GM23338 (cell line): ENCODE measurements at regions not wholly inside any gene's neighbourhood (a gene's known extent, or its start where the extent isn't known, plus 50 kb on each side); places are given as distances from the start of the nearest gene placed in this dataset.

Experiments
- ATAC-seq: fragments of 200-7000 bp; cut with Tn5 transposase; 3 replicates; pipeline ENCODE4 v1.9.1; 2020
- DNase-seq: peaks from one replicate; pipeline ENCODE4 v3.0.0-alpha.2; 2015; ENCODE audit warnings: low spot score
- H2AFZ ChIP-seq: fragments of 200-600 bp; sonication (generic); 2 replicates; pipeline ENCODE4 v1.8.0; 2016; ENCODE audit warnings: antibody characterized with exemption, mild to moderate bottlenecking, moderate library complexity
- H3F3A ChIP-seq: fragments of 200-600 bp; sonication (generic); replicated peaks from 2 replicates; pipeline ENCODE4 v1.8.0; 2017; ENCODE audit warnings: antibody characterized with exemption, mixed run types, low read depth
- H3K27ac ChIP-seq: fragments of 200-600 bp; sonication (generic); 2 replicates; pipeline ENCODE4 v1.6.1; 2016; ENCODE audit warnings: low read depth
- H3K27me3 ChIP-seq: fragments of 200-600 bp; sonication (generic); 2 replicates; pipeline ENCODE4 v1.8.0; 2016; ENCODE audit warnings: mild to moderate bottlenecking, mixed run types, moderate library complexity; ENCODE audit not compliant: insufficient read depth
- H3K36me3 ChIP-seq: fragments of 200-600 bp; sonication (generic); 2 replicates; pipeline ENCODE4 v1.8.0; 2016; ENCODE audit warnings: mild to moderate bottlenecking; ENCODE audit not compliant: insufficient read depth
- H3K4me1 ChIP-seq: fragments of 200-600 bp; sonication (generic); 2 replicates; pipeline ENCODE4 v1.8.0; 2016; ENCODE audit warnings: mild to moderate bottlenecking, moderate library complexity; ENCODE audit not compliant: insufficient read depth
- H3K4me2 ChIP-seq: fragments of 200-600 bp; sonication (generic); 2 replicates; pipeline ENCODE4 v1.7.1; 2017; ENCODE audit warnings: mixed run types
- H3K4me3 ChIP-seq: fragments of 200-600 bp; sonication (generic); 2 replicates; pipeline ENCODE4 v1.6.1; 2016; ENCODE audit warnings: mixed run types
- H3K79me2 ChIP-seq: fragments of 200-600 bp; sonication (generic); replicated peaks from 2 replicates; pipeline ENCODE4 v1.8.0; 2017; ENCODE audit warnings: mild to moderate bottlenecking; ENCODE audit not compliant: insufficient read depth
- H3K9me2 ChIP-seq: fragments of 200-600 bp; sonication (generic); 2 replicates; pipeline ENCODE4 v1.8.0; 2017; ENCODE audit not compliant: insufficient read depth
- H4K20me1 ChIP-seq: fragments of 200-600 bp; sonication (generic); replicated peaks from 2 replicates; pipeline ENCODE4 v1.8.0; 2017; ENCODE audit warnings: mild to moderate bottlenecking; ENCODE audit not compliant: insufficient read depth
- H3K27ac Mint-ChIP-seq: 2 replicates; pipeline ENCODE4 v1.8.0; 2020; ENCODE audit warnings: inconsistent platforms, mild to moderate bottlenecking, moderate library complexity, mixed read lengths
- H3K27me3 Mint-ChIP-seq: 3 replicates; pipeline ENCODE4 v1.8.0; 2022; ENCODE audit warnings: low read depth, mild to moderate bottlenecking, moderate library complexity, mixed read lengths, inconsistent platforms; ENCODE audit not compliant: insufficient read depth, poor library complexity
- H3K36me3 Mint-ChIP-seq: 3 replicates; pipeline ENCODE4 v1.8.0; 2021; ENCODE audit warnings: low read depth, mild to moderate bottlenecking, inconsistent platforms, moderate library complexity, mixed read lengths
- H3K4me1 Mint-ChIP-seq: 3 replicates; pipeline ENCODE4 v1.8.0; 2020; ENCODE audit warnings: mild to moderate bottlenecking, inconsistent platforms, mixed read lengths
- H3K4me3 Mint-ChIP-seq: 3 replicates; pipeline ENCODE4 v1.8.0; 2021; ENCODE audit warnings: moderate library complexity, mild to moderate bottlenecking, inconsistent platforms, mixed read lengths
- H3K9me3 Mint-ChIP-seq: 3 replicates; pipeline ENCODE4 v1.8.0; 2020; ENCODE audit warnings: moderate library complexity, mild to moderate bottlenecking, inconsistent platforms, mixed read lengths
- CREB1 ChIP-seq: fragments of 250-450 bp; sonication (Bioruptor Pico); IDR thresholded peaks from 2 replicates; pipeline ENCODE4 v1.5.0; 2020; ENCODE audit warnings: low read depth, mild to moderate bottlenecking, moderate library complexity
- ETS1 ChIP-seq: IDR thresholded peaks from 2 replicates; pipeline ENCODE4 v1.6.1; 2016; ENCODE audit warnings: antibody characterized with exemption
- EZH2phosphoT487 ChIP-seq: fragments of 200-600 bp; sonication (generic); IDR thresholded peaks from one replicate; pipeline ENCODE4 v1.8.1; 2018; ENCODE audit warnings: antibody characterized with exemption; ENCODE audit not compliant: unreplicated experiment
- NANOG ChIP-seq: IDR thresholded peaks from 2 replicates; pipeline ENCODE4 v1.6.1; 2016; ENCODE audit warnings: antibody characterized with exemption, borderline replicate concordance
- POLR2AphosphoS5 ChIP-seq: IDR thresholded peaks from 2 replicates; pipeline ENCODE4 v1.6.1; 2016; ENCODE audit warnings: antibody characterized with exemption, low read depth
- REST ChIP-seq: IDR thresholded peaks from one replicate; pipeline ENCODE4 v1.6.1; 2018; ENCODE audit warnings: antibody characterized with exemption; ENCODE audit not compliant: unreplicated experiment
- ZNF331 ChIP-seq: fragments of 250-450 bp; sonication (Bioruptor Pico); IDR thresholded peaks from 2 replicates; pipeline ENCODE4 v1.5.0; 2020; ENCODE audit warnings: low read depth, mild to moderate bottlenecking, moderate library complexity
- TF ChIP-seq, protein P1 (sequence below): fragments of 250-450 bp; sonication (Bioruptor Pico); IDR thresholded peaks from 2 replicates; pipeline ENCODE4 v1.5.0; 2020; ENCODE audit warnings: mild to moderate bottlenecking, moderate library complexity

DNA sequence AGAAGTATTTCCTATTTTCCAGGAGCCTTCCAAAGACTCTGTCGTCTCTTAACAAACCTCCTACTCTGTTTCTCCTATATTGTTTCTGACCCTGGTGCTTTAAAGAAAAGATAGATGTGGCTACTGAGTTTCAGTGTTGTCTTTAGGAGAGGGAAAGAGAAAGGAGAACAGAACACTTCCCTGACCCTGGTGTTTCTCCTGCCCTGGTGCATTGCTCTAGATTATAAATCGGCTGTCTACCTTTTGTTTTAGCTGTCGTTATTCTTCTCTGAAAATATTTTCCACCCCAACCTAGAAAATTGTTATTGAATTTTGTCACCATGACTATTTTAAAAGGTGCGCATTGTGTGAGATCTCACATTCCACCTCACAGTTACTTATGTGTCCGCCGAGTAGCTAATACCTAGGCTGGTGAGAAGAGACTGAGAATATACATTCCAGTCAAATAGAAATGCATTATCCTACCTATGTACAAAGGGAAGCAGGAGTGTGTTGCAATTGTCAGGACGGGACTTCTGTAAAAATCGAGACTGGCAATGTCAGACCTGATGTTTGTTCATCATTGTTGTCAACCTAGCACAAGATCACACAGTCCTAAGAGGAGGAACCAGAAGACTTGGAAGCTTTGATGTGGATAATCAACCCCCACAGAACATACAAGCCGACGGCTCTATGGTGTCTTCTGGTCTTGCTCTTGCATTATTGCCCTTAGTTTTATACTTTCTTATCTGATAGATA is 108.7 kb upstream of the SLC38A4 start (continued):
- TF ChIP-seq CREB1 = no peak

- Mint-ChIP-seq H3K27me3 (no peaks in the 10 kb centered on the region), H3K36me3 (peaks cover 10% of the 10 kb centered on the region), H3K9me3 (peaks cover 15% of the 10 kb centered on the region), H3K4me1 (peaks cover 4% of the 10 kb centered on the region; the same call in 2 of the 3 replicates), H3K4me3 (no peak overlapping the region), H3K27ac (no peak overlapping the region)
- TF ChIP-seq CREB1 (no peak), POLR2AphosphoS5 (no peak), NANOG (no peak), ZNF331 (no peak), ETS1 (no peak)
- Histone ChIP-seq H3K27ac (no peak overlapping the region), H3K36me3 (no peaks in the 10 kb centered on the region), H4K20me1 (no peaks in the 10 kb centered on the region), H3K79me2 (no peaks in the 10 kb centered on the region), H2AFZ (no peak overlapping the region), H3K4me3 (no peak overlapping the region), H3K4me1 (no peaks in the 10 kb centered on the region), H3K27me3 (no peaks in the 10 kb centered on the region), H3F3A (no peaks in the 10 kb centered on the region), H3K9me2 (no peaks in the 10 kb centered on the region; the same call in 1 of the 2 replicates), H3K4me2 (no peak overlapping the region)
- no peak for DNase-seq
- ATAC-seq = no peak
Measured at GRCh38 chr12:46935271-46935847, 109.6 kb upstream of the SLC38A4 start.

DNA sequence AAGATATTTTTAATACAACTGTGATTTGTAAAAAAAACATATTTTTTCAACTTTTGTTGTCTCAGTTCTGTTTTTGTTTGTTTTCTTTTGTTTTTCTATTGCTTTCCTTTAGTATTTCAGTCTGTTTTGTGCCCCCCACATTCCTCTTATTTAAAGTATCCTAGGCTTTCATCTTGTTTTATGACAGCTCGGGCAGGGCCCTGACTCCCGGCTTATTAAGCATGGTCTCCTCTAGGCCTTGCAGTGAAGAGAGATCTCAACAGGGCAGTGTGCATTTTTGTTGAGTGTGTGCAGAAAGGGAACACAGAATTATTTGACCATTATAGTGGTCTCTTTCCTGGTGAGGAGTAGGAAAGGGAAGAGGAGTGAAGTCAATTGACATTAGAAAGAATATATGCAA is 110.2 kb upstream of the SLC38A4 start:
- Mint-ChIP-seq H3K27me3 (no peaks in the 10 kb centered on the region), H3K4me3 (no peak overlapping the region), H3K9me3 (peaks cover 10% of the 10 kb centered on the region; the same call in 2 of the 3 replicates), H3K4me1 (peaks cover 4% of the 10 kb centered on the region; the same call in 2 of the 3 replicates), H3K27ac (no peak overlapping the region), H3K36me3 (peaks cover 7% of the 10 kb centered on the region)
- H3K27ac ChIP-seq = no peak overlapping the region
- DNase-seq (no peak), ATAC-seq (no peak)
- no peaks in the 10 kb centered on the region for H3K27me3 ChIP-seq
- no peaks in the 10 kb centered on the region for H3K4me1 ChIP-seq
- H3F3A ChIP-seq = no peaks in the 10 kb centered on the region
- H3K9me2 ChIP-seq = no peaks in the 10 kb centered on the region
- H3K79me2 ChIP-seq = no peaks in the 10 kb centered on the region
- no peak overlapping the region for H3K4me3 ChIP-seq
- no peaks in the 10 kb centered on the region for H4K20me1 ChIP-seq
- no peak overlapping the region for H3K4me2 ChIP-seq
- no peak overlapping the region for H2AFZ ChIP-seq
- no peaks in the 10 kb centered on the region for H3K36me3 ChIP-seq
- TF ChIP-seq REST = no peak
- TF ChIP-seq ZNF331 = no peak
- TF ChIP-seq EZH2phosphoT487 = no peak
- TF ChIP-seq, protein P1, sequence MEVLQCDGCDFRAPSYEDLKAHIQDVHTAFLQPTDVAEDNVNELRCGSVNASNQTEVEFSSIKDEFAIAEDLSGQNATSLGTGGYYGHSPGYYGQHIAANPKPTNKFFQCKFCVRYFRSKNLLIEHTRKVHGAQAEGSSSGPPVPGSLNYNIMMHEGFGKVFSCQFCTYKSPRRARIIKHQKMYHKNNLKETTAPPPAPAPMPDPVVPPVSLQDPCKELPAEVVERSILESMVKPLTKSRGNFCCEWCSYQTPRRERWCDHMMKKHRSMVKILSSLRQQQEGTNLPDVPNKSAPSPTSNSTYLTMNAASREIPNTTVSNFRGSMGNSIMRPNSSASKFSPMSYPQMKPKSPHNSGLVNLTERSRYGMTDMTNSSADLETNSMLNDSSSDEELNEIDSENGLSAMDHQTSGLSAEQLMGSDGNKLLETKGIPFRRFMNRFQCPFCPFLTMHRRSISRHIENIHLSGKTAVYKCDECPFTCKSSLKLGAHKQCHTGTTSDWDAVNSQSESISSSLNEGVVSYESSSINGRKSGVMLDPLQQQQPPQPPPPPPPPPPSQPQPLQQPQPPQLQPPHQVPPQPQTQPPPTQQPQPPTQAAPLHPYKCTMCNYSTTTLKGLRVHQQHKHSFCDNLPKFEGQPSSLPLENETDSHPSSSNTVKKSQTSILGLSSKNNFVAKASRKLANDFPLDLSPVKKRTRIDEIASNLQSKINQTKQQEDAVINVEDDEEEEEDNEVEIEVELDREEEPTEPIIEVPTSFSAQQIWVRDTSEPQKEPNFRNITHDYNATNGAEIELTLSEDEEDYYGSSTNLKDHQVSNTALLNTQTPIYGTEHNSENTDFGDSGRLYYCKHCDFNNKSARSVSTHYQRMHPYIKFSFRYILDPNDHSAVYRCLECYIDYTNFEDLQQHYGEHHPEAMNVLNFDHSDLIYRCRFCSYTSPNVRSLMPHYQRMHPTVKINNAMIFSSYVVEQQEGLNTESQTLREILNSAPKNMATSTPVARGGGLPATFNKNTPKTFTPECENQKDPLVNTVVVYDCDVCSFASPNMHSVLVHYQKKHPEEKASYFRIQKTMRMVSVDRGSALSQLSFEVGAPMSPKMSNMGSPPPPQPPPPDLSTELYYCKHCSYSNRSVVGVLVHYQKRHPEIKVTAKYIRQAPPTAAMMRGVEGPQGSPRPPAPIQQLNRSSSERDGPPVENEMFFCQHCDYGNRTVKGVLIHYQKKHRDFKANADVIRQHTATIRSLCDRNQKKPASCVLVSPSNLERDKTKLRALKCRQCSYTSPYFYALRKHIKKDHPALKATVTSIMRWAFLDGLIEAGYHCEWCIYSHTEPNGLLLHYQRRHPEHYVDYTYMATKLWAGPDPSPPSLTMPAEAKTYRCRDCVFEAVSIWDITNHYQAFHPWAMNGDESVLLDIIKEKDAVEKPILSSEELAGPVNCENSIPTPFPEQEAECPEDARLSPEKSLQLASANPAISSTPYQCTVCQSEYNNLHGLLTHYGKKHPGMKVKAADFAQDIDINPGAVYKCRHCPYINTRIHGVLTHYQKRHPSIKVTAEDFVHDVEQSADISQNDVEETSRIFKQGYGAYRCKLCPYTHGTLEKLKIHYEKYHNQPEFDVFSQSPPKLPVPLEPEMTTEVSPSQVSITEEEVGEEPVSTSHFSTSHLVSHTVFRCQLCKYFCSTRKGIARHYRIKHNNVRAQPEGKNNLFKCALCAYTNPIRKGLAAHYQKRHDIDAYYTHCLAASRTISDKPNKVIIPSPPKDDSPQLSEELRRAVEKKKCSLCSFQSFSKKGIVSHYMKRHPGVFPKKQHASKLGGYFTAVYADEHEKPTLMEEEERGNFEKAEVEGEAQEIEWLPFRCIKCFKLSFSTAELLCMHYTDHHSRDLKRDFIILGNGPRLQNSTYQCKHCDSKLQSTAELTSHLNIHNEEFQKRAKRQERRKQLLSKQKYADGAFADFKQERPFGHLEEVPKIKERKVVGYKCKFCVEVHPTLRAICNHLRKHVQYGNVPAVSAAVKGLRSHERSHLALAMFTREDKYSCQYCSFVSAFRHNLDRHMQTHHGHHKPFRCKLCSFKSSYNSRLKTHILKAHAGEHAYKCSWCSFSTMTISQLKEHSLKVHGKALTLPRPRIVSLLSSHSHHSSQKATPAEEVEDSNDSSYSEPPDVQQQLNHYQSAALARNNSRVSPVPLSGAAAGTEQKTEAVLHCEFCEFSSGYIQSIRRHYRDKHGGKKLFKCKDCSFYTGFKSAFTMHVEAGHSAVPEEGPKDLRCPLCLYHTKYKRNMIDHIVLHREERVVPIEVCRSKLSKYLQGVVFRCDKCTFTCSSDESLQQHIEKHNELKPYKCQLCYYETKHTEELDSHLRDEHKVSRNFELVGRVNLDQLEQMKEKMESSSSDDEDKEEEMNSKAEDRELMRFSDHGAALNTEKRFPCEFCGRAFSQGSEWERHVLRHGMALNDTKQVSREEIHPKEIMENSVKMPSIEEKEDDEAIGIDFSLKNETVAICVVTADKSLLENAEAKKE (CRISPR knock-in tag) = no peak
- TF ChIP-seq POLR2AphosphoS5 = no peak
